Mesothelial cell of epicardium (in vitro differentiated cells): ENCODE measurements at regions not wholly inside any gene's neighbourhood (a gene's known extent, or its start where the extent isn't known, plus 50 kb on each side); places are given as distances from the start of the nearest gene placed in this dataset.
"Not testable (repeated sequence)": the region's sequence is repeated elsewhere in the genome, so short reads cannot be mapped to it uniquely, and the experiment has no call there.

ENCODE experiments used
- DNase-seq, 2 experiments: peaks; one replicate each; pipeline ENCODE4 v3.0.0; 2021; ENCODE audit warnings: low spot score in 2 of 2; ENCODE audit not compliant: unreplicated experiment in 2 of 2
- H3K27ac Mint-ChIP-seq: 2 replicates; pipeline ENCODE4 v1.8.0; 2021; ENCODE audit warnings: mixed read lengths
- H3K27me3 Mint-ChIP-seq: 2 replicates; pipeline ENCODE4 v1.8.0; 2021; ENCODE audit warnings: low read depth, mixed read lengths
- H3K36me3 Mint-ChIP-seq: 2 replicates; pipeline ENCODE4 v1.8.0; 2021; ENCODE audit warnings: mixed read lengths
- H3K4me1 Mint-ChIP-seq: 2 replicates; pipeline ENCODE4 v1.8.0; 2021; ENCODE audit warnings: mixed read lengths
- H3K4me3 Mint-ChIP-seq: 2 replicates; pipeline ENCODE4 v1.8.0; 2021; ENCODE audit warnings: mild to moderate bottlenecking, moderate library complexity, mixed read lengths
- H3K9me3 Mint-ChIP-seq: 2 replicates; pipeline ENCODE4 v1.8.0; 2021; ENCODE audit warnings: mixed read lengths

- not testable (repeated sequence) for H3K9me3 Mint-ChIP-seq, H3K36me3 Mint-ChIP-seq, H3K27ac Mint-ChIP-seq, DNase-seq, H3K4me1 Mint-ChIP-seq, H3K27me3 Mint-ChIP-seq, H3K4me3 Mint-ChIP-seq
Observed at GRCh38 chr16:33979613-33980012, 520.2 kb downstream of the TP53TG3F start.

- H3K4me3 Mint-ChIP-seq, H3K27me3 Mint-ChIP-seq, H3K36me3 Mint-ChIP-seq, H3K4me1 Mint-ChIP-seq, H3K27ac Mint-ChIP-seq, DNase-seq, H3K9me3 Mint-ChIP-seq: not testable (repeated sequence)
Observed at GRCh38 chr16:33980736-33981135, 521.3 kb downstream of the TP53TG3F start.

GRCh38 chr16:33984428-33984827 lies 525.0 kb downstream of the TP53TG3F start:
- not testable (repeated sequence) for H3K4me3 Mint-ChIP-seq, DNase-seq, H3K27ac Mint-ChIP-seq, H3K36me3 Mint-ChIP-seq, H3K9me3 Mint-ChIP-seq, H3K27me3 Mint-ChIP-seq, H3K4me1 Mint-ChIP-seq

- H3K4me3 Mint-ChIP-seq, H3K9me3 Mint-ChIP-seq, H3K27ac Mint-ChIP-seq, H3K36me3 Mint-ChIP-seq, H3K4me1 Mint-ChIP-seq, DNase-seq, H3K27me3 Mint-ChIP-seq: not testable (repeated sequence)
Observed at GRCh38 chr16:33986521-33986920, 527.1 kb downstream of the TP53TG3F start.

GRCh38 chr16:33987348-33987963 lies 528.0 kb downstream of the TP53TG3F start:
- DNase-seq, H3K4me1 Mint-ChIP-seq, H3K9me3 Mint-ChIP-seq, H3K27ac Mint-ChIP-seq, H3K36me3 Mint-ChIP-seq, H3K4me3 Mint-ChIP-seq, H3K27me3 Mint-ChIP-seq: not testable (repeated sequence)

- H3K9me3 Mint-ChIP-seq, H3K27me3 Mint-ChIP-seq, H3K4me1 Mint-ChIP-seq, DNase-seq, H3K4me3 Mint-ChIP-seq, H3K36me3 Mint-ChIP-seq, H3K27ac Mint-ChIP-seq: not testable (repeated sequence)
Observed at GRCh38 chr16:33988012-33988411, 528.6 kb downstream of the TP53TG3F start.

GRCh38 chr16:33990488-33990887 lies 531.1 kb downstream of the TP53TG3F start:
- not testable (repeated sequence) for DNase-seq, H3K4me3 Mint-ChIP-seq, H3K9me3 Mint-ChIP-seq, H3K27me3 Mint-ChIP-seq, H3K36me3 Mint-ChIP-seq, H3K4me1 Mint-ChIP-seq, H3K27ac Mint-ChIP-seq

- not testable (repeated sequence) for DNase-seq, H3K27me3 Mint-ChIP-seq, H3K27ac Mint-ChIP-seq
Observed at GRCh38 chr16:33992513-33993177, 533.2 kb downstream of the TP53TG3F start.

GRCh38 chr16:33994207-33994606 lies 534.8 kb downstream of the TP53TG3F start:
- not testable (repeated sequence) for H3K36me3 Mint-ChIP-seq, H3K4me1 Mint-ChIP-seq, DNase-seq, H3K27me3 Mint-ChIP-seq, H3K9me3 Mint-ChIP-seq, H3K27ac Mint-ChIP-seq, H3K4me3 Mint-ChIP-seq

More at GRCh38 chr16:33992513-33993177, 533.2 kb downstream of the TP53TG3F start:
- H3K4me1 Mint-ChIP-seq, H3K9me3 Mint-ChIP-seq, H3K4me3 Mint-ChIP-seq, H3K36me3 Mint-ChIP-seq: not testable (repeated sequence)

- H3K4me3 Mint-ChIP-seq, H3K4me1 Mint-ChIP-seq, H3K27me3 Mint-ChIP-seq, DNase-seq, H3K27ac Mint-ChIP-seq, H3K9me3 Mint-ChIP-seq, H3K36me3 Mint-ChIP-seq: not testable (repeated sequence)
Observed at GRCh38 chr16:33995821-33996372, 536.5 kb downstream of the TP53TG3F start.

GRCh38 chr16:34001184-34001583 lies 541.8 kb downstream of the TP53TG3F start:
- H3K27me3 Mint-ChIP-seq, H3K9me3 Mint-ChIP-seq: not testable (repeated sequence)

GRCh38 chr16:34001961-34002360 lies 542.5 kb downstream of the TP53TG3F start:
- not testable (repeated sequence) for H3K4me1 Mint-ChIP-seq, DNase-seq, H3K9me3 Mint-ChIP-seq, H3K27me3 Mint-ChIP-seq, H3K4me3 Mint-ChIP-seq, H3K36me3 Mint-ChIP-seq, H3K27ac Mint-ChIP-seq

More at GRCh38 chr16:34001184-34001583, 541.8 kb downstream of the TP53TG3F start:
- H3K4me1 Mint-ChIP-seq, H3K27ac Mint-ChIP-seq, H3K4me3 Mint-ChIP-seq, H3K36me3 Mint-ChIP-seq, DNase-seq: not testable (repeated sequence)

GRCh38 chr16:34014841-34015820 lies 555.7 kb downstream of the TP53TG3F start:
- not testable (repeated sequence) for DNase-seq, H3K4me3 Mint-ChIP-seq, H3K36me3 Mint-ChIP-seq, H3K4me1 Mint-ChIP-seq, H3K27me3 Mint-ChIP-seq, H3K27ac Mint-ChIP-seq
- peaks cover 21% of the 10 kb centered on the region for H3K9me3 Mint-ChIP-seq

GRCh38 chr16:34018277-34018676 lies 558.9 kb downstream of the TP53TG3F start:
- not testable (repeated sequence) for H3K27me3 Mint-ChIP-seq, H3K27ac Mint-ChIP-seq, H3K4me3 Mint-ChIP-seq, H3K4me1 Mint-ChIP-seq, H3K36me3 Mint-ChIP-seq, DNase-seq
- H3K9me3 Mint-ChIP-seq = peaks cover 41% of the 10 kb centered on the region
